ENCODE measurements at regions not wholly inside any gene's neighbourhood (a gene's known extent, or its start where the extent isn't known, plus 50 kb on each side); places are given as distances from the start of the nearest gene placed in this dataset.

DNA sequence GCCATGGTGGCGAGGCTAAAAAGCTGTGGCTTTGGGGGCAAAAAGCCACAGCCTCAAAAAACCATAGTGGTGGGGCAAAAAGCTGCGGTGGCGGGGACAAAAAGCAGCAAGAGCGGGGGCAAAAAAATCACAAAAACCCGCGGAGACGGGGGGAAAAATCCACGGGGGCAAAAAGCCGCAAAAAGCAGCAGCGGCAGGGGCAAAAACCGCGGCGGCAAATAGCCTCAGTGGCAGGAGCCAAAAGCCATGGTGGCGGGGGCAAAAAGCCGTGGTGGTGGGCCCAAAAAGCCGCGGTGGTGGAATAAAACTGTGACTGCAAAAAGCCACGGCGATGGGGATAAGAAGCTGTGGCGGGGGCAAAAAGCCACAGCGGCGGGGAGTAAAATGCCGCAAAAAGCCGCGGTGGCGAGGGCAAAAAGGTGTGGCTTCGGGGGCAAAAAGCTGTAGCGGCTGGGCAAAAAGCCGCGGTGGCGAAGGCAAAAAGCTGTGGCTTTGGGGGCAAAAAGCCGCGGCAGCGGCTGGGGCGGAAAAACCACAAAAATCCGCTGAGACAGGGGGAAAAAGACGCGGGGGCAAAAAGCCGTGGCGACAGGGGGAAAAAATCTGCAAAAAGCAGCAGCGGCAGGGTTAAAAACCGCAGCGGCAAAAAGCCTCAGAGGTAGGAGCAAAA, 526.6 kb downstream of the ZNF33B start:
- Mint-ChIP-seq H3K4me3 (ENCODE audit: unreplicated experiment) (no peak overlapping the region), H3K27ac (ENCODE audit: unreplicated experiment) (no peak overlapping the region), H3K36me3 (ENCODE audit: low read depth) (no peaks in the 10 kb centered on the region), H3K4me1 (ENCODE audit: low read depth) (no peaks in the 10 kb centered on the region), H3K9me3 (ENCODE audit: low read depth) (peaks cover 36% of the 10 kb centered on the region), H3K27me3 (ENCODE audit: low read depth) (no peaks in the 10 kb centered on the region)
- TF ChIP-seq, protein P1, sequence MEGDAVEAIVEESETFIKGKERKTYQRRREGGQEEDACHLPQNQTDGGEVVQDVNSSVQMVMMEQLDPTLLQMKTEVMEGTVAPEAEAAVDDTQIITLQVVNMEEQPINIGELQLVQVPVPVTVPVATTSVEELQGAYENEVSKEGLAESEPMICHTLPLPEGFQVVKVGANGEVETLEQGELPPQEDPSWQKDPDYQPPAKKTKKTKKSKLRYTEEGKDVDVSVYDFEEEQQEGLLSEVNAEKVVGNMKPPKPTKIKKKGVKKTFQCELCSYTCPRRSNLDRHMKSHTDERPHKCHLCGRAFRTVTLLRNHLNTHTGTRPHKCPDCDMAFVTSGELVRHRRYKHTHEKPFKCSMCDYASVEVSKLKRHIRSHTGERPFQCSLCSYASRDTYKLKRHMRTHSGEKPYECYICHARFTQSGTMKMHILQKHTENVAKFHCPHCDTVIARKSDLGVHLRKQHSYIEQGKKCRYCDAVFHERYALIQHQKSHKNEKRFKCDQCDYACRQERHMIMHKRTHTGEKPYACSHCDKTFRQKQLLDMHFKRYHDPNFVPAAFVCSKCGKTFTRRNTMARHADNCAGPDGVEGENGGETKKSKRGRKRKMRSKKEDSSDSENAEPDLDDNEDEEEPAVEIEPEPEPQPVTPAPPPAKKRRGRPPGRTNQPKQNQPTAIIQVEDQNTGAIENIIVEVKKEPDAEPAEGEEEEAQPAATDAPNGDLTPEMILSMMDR (IDR thresholded peaks at IDR 0.05), result no peak
- no peak for DNase-seq (ENCODE audit: low spot score)

DNA sequence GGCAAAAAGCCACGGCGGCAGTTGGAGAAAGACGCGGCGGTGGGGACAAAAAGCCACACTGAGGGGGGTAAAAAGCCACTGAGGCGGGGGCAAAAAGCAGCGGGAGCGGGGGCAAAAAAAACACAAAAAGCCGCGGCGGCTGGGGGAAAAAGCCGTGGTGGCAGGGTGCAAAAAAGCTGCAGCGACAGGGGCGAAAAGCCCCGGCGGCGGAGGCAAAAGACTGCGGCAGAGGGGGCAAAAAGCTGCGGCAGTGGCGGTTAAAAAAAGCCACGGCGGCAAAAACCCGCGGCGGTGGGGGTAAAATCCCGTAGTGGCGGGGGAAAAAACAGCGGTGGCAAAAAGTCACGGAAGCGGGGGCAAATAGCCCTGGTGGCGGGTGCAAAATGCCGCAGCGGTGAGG, 527.3 kb downstream of the ZNF33B start:
- Mint-ChIP-seq H3K36me3 (ENCODE audit: low read depth) (no peaks in the 10 kb centered on the region), H3K27me3 (ENCODE audit: low read depth) (no peaks in the 10 kb centered on the region), H3K4me3 (ENCODE audit: unreplicated experiment) (no peak overlapping the region), H3K4me1 (ENCODE audit: low read depth) (no peaks in the 10 kb centered on the region), H3K9me3 (ENCODE audit: low read depth) (peaks cover 37% of the 10 kb centered on the region), H3K27ac (ENCODE audit: unreplicated experiment) (no peak overlapping the region)
- TF ChIP-seq, protein P1 (IDR thresholded peaks at IDR 0.05), result no peak
- no peak for DNase-seq (ENCODE audit: low spot score)

All from chondrocyte (in vitro differentiated cells).